ENCODE measurements at regions not wholly inside any gene's neighbourhood (a gene's known extent, or its start where the extent isn't known, plus 50 kb on each side); places are given as distances from the start of the nearest gene placed in this dataset.

- no peak for TF ChIP-seq REST (IDR thresholded peaks at IDR 0.05; ENCODE audit: insufficient read depth in 1 of 2, low read depth in 2 of 2, low read length in 2 of 2)
- TF ChIP-seq POLR2AphosphoS5 (IDR thresholded peaks at IDR 0.05; ENCODE audit: low read depth, low read length), result no peak
- TF ChIP-seq SIN3A (IDR thresholded peaks at IDR 0.05; ENCODE audit: borderline replicate concordance, insufficient read depth, low read length), result no peak
- no peak for TF ChIP-seq FOXP2 (optimal IDR thresholded peaks at IDR 0.05; ENCODE audit: borderline replicate concordance, extremely low read depth, extremely low read length, insufficient read depth)
Observed at GRCh38 chr5:123992641-123993040, 480.7 kb downstream of the CSNK1G3 start.
